Activated naive CD4-positive, alpha-beta T cell treated with anti-CD3 and anti-CD28 coated beads, Interleukin-2, amount 50 U/mL, for 72 hours (primary cell): ENCODE measurements at regions not wholly inside any gene's neighbourhood (a gene's known extent, or its start where the extent isn't known, plus 50 kb on each side); places are given as distances from the start of the nearest gene placed in this dataset.

Experiments used
- ATAC-seq, 2 donors: fragments of 150-1000 bp; cut with Tn5 transposase; 2 replicates each; pipeline ENCODE4 v1.10.0; 2021; ENCODE audit warnings: mild to moderate bottlenecking in 2 of 2, moderate library complexity in 2 of 2
- DNase-seq, 2 donors: peaks; one replicate each; pipeline ENCODE4 v3.0.0; 2021 to 2022; ENCODE audit warnings: low spot score in 2 of 2
- H3K27ac Mint-ChIP-seq, 2 donors: one replicate each; pipeline ENCODE4 v1.8.0; 2022; ENCODE audit warnings: mild to moderate bottlenecking in 2 of 2, mixed read lengths in 2 of 2
- H3K36me3 Mint-ChIP-seq, 2 donors: one replicate each; pipeline ENCODE4 v1.8.0; 2022; ENCODE audit warnings: mixed read lengths in 2 of 2
- H3K9me3 Mint-ChIP-seq, 2 donors: one replicate each; pipeline ENCODE4 v1.8.0; 2022; ENCODE audit warnings: mixed read lengths in 2 of 2

GRCh38 chr7:92994901-92995300 is 122.9 kb downstream of the SAMD9 start:
- ATAC-seq: no peak
- H3K9me3 Mint-ChIP-seq: no peaks in the 10 kb centered on the region
- DNase-seq: no peak
- no peak overlapping the region for H3K27ac Mint-ChIP-seq
- no peaks in the 10 kb centered on the region for H3K36me3 Mint-ChIP-seq

DNA sequence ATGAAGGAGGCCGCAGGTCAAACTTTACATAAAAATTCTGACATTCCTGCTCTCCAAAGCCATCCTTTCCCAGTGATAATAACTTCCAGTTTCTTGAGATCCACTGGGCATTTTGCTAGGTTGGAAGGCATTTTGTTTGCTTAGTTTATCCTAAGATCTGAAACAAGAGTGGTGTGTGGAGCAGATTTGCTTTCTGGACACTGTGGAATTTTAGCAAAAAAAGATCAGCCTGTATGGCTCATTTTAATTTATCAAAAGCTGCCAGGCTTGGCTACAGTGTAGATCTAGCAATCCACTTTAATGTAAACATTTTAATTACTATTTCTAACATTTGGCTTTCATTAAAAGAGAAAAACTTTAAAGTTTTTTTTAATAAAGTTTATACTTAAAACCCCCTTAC is 124.8 kb downstream of the SAMD9 start:
- DNase-seq (no peak), ATAC-seq (no peak)
- no peaks in the 10 kb centered on the region for H3K9me3 Mint-ChIP-seq
- H3K36me3 Mint-ChIP-seq: no peaks in the 10 kb centered on the region
- H3K27ac Mint-ChIP-seq: no peak overlapping the region

- Mint-ChIP-seq H3K36me3 (no peaks in the 10 kb centered on the region), H3K27ac (no peak overlapping the region), H3K9me3 (no peaks in the 10 kb centered on the region)
- ATAC-seq: no peak
- DNase-seq: no peak
Measured at GRCh38 chr7:92992483-92992882, 125.3 kb downstream of the SAMD9 start.

- Mint-ChIP-seq H3K9me3 (no peaks in the 10 kb centered on the region), H3K36me3 (no peaks in the 10 kb centered on the region), H3K27ac (no peak overlapping the region)
- no peak for ATAC-seq
- no peak for DNase-seq
Measured at GRCh38 chr7:92991190-92991589, 126.6 kb downstream of the SAMD9 start.

GRCh38 chr7:92988941-92989545 is 128.7 kb downstream of the SAMD9 start:
- DNase-seq (no peak), ATAC-seq (no peak)
- Mint-ChIP-seq H3K9me3 (no peaks in the 10 kb centered on the region), H3K36me3 (peaks cover 0 to 4% of the 10 kb centered on the region in 2 donors), H3K27ac (no peak overlapping the region)

GRCh38 chr7:92988051-92988450 is 129.7 kb downstream of the SAMD9 start:
- DNase-seq (no peak), ATAC-seq (no peak)
- no peaks in the 10 kb centered on the region for H3K9me3 Mint-ChIP-seq
- peaks cover 0 to 6% of the 10 kb centered on the region in 2 donors for H3K36me3 Mint-ChIP-seq
- H3K27ac Mint-ChIP-seq: no peak overlapping the region

DNA sequence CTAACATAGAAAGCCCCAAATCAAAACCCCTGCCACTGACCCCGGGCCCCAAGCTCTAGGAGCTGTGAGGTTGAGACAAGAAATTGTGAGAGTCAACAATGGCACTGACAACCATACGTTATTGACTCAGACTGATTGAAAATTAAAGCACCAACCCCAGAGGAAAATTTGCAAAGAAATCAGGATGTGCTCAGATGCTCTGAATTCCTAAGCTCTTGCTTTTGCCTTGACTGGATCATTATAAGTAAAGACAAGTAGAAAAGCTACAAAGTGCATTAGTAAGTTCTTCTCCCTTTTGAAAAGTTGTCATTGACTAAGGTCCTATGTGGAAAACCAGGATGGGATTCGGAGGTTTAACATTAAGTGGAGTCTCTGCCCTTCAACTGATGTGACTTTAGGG is 130.2 kb downstream of the SAMD9 start:
- Mint-ChIP-seq H3K9me3 (peaks cover 0 to under 1% of the 10 kb centered on the region in 2 donors), H3K36me3 (peaks cover 0 to 6% of the 10 kb centered on the region in 2 donors), H3K27ac (no peak overlapping the region)
- DNase-seq (no peak), ATAC-seq (no peak)

DNA sequence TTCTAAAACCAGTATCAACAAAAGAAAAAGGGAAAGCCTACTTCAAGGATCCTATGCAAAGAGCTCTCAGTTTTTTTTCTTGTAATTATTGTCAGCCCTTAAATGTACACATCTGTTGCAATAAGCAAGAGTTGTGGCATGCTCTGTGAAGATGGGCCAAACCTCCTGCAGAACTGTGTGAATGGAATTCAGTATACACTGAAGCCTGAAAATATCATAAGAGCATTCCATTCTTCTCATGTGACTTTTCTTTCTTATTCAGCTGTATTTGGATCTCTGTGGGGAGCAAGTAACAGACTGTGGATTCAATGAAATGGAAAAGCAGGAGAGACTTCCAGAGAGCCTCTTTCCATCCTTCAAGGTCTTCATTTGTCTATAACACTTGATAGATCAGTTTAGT is 130.7 kb downstream of the SAMD9 start:
- H3K36me3 Mint-ChIP-seq: peaks cover 0 to 6% of the 10 kb centered on the region in 2 donors
- no peak for DNase-seq

DNA sequence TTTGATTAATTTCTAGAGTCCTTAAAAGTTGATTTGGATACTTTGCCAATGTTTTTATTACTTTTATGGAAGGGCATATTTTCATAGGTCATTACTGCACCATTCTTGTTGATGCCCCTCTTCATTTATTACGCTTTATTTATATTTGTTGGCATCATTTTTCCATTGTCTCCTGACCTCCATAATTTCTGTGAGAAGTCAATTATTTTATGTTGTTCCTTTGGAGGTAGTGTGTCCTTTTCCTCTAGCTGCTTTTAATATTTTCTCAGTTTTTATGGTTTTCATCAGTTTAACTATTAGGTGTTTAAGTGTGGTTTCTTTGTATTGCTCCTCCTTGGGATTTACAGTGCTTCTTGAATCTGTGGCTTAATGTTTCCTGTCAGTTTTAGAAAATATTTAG is 134.9 kb downstream of the SAMD9 start:
- no peak for ATAC-seq
- Mint-ChIP-seq H3K27ac (no peak overlapping the region), H3K9me3 (peaks cover 11 to 28% of the 10 kb centered on the region in 2 donors), H3K36me3 (peaks cover 6 to 19% of the 10 kb centered on the region in 2 donors)
- DNase-seq: no peak

More for the DNA sequence above, 130.7 kb downstream of the SAMD9 start:
- Mint-ChIP-seq H3K9me3 (peaks cover 0 to 4% of the 10 kb centered on the region in 2 donors), H3K27ac (no peak overlapping the region)
- no peak for ATAC-seq

- Mint-ChIP-seq H3K36me3 (peaks cover 21 to 44% of the 10 kb centered on the region in 2 donors), H3K9me3 (peaks cover 30 to 46% of the 10 kb centered on the region in 2 donors), H3K27ac (no peak overlapping the region)
- ATAC-seq (no peak), DNase-seq (no peak)
Measured at GRCh38 chr7:92976931-92977330, 140.6 kb upstream of the CDK6 start.

DNA sequence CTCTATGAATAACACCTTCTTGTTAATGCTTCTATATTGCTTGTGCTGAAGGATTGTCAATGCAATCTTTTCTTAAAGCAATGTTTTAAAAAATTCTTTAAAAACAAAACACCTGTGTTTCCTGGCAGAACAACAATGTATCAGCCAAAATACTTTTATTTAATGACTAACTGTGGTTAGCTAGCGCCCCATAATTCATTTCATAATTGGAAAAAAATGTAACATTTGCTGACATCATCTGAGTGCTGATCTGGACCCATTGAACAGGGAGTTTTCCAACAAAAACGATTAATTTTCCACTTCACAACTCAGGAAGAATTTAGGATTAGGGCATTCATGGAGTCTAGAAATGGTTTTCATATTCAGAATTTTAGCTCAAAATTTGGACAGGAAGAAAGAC is 137.6 kb upstream of the CDK6 start:
- DNase-seq (no peak), ATAC-seq (no peak)
- peaks cover 26 to 29% of the 10 kb centered on the region in 2 donors for H3K9me3 Mint-ChIP-seq
- no peak overlapping the region for H3K27ac Mint-ChIP-seq
- peaks cover 16 to 48% of the 10 kb centered on the region in 2 donors for H3K36me3 Mint-ChIP-seq

DNA sequence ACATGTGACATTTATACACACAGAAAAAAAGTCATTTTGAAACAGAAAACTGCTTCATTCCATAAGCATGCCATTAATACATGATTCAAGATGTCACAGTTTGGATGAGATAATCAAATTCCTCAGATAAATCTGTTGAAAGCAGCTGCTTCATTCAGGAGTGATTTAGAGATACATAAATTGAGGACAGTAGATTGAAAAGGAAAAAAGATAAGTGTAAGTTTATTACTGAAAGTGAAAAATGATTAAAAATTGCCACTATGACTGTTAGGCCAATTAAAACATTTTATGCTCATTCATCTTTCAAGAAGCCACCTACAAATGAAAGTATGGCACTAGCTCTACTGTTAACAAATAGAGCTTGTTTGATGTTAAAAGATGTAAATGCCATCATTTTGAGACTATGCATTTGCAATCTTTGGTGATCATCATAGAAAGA is 136.9 kb upstream of the CDK6 start:
- Mint-ChIP-seq H3K27ac (no peak overlapping the region), H3K9me3 (peaks cover 19 to 23% of the 10 kb centered on the region in 2 donors), H3K36me3 (peaks cover 16 to 42% of the 10 kb centered on the region in 2 donors)
- ATAC-seq (peak in 1 of 2 donors; percentile 77), DNase-seq (no peak)

DNA sequence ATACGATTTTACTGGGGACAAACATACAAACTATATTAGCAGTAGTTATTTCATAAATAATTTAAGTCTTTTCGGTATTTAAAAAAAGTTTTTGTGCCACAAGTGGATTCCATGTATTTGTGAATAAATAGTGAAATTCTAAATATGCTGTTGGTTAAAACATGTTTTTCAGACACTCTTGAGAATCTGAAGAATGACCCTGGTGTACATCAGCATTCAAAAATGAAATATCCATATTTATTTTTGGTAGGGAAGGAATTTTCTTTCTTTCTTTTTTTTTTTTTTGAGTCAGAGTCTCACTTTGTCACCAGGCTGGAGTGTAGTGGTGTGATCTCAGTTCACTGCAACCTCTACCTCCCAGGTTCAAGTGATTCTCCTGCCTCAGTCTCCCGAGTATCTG is 136.1 kb upstream of the CDK6 start:
- Mint-ChIP-seq H3K36me3 (peaks cover 16 to 36% of the 10 kb centered on the region in 2 donors), H3K9me3 (peaks cover 14 to 18% of the 10 kb centered on the region in 2 donors), H3K27ac (no peak overlapping the region)

DNA sequence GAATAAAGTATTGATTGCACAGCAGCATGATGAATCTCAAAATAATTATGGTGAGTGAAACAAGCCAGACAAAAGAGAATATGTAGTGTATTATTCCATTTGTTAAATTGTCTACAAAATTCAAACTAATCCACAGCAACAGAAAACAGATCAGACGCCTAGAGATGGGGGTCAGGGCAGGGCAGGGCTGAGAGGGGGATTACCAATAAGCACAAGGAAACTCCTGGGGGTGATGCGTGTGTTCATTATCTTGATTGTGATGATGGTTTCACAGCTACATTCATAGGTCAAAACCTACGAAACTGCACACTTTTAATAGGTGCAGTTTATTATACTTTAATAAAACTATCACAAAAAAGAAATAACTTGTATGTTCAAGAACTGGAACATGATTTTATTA is 132.7 kb upstream of the CDK6 start:
- Mint-ChIP-seq H3K9me3 (no peaks in the 10 kb centered on the region), H3K27ac (no peak overlapping the region), H3K36me3 (peaks cover 0 to 11% of the 10 kb centered on the region in 2 donors)
- no peak for ATAC-seq
- DNase-seq: no peak

More for the DNA sequence above, 136.1 kb upstream of the CDK6 start:
- DNase-seq: no peak
- no peak for ATAC-seq

- DNase-seq: no peak
- peak in 1 of 2 donors; percentile 61 for ATAC-seq
- H3K9me3 Mint-ChIP-seq: no peaks in the 10 kb centered on the region
- H3K27ac Mint-ChIP-seq: no peak overlapping the region
- peaks cover 0 to 11% of the 10 kb centered on the region in 2 donors for H3K36me3 Mint-ChIP-seq
Measured at GRCh38 chr7:92968502-92968901, 132.1 kb upstream of the CDK6 start.

GRCh38 chr7:92967238-92967637 is 130.9 kb upstream of the CDK6 start:
- peaks cover 1 to 2% of the 10 kb centered on the region in 2 donors for H3K9me3 Mint-ChIP-seq
- peaks cover 0 to 12% of the 10 kb centered on the region in 2 donors for H3K36me3 Mint-ChIP-seq
- ATAC-seq (no peak), DNase-seq (no peak)
- H3K27ac Mint-ChIP-seq: no peak overlapping the region

DNA sequence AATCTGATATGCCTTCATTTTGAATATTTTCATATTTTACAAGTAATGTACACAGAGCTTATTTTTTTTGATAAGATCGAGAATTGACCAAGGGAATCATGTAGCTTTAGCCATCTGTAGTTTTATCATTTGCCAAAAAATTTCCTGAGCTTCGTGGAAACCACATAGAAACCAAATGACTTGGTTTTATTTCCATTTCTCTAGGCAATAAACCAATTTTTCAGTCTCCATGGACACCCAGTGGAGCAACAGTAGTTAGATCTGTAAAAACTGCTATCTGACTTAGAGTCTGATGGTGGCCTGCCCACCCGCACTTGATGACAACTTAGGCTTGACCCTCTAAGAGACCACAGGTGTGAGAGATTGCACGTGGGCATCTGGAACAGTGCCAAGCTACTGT is 127.8 kb upstream of the CDK6 start:
- no peak for ATAC-seq
- peaks cover 5 to 24% of the 10 kb centered on the region in 2 donors for H3K36me3 Mint-ChIP-seq
- H3K27ac Mint-ChIP-seq: no peak overlapping the region
- no peak for DNase-seq
- peaks cover 7 to 9% of the 10 kb centered on the region in 2 donors for H3K9me3 Mint-ChIP-seq

DNA sequence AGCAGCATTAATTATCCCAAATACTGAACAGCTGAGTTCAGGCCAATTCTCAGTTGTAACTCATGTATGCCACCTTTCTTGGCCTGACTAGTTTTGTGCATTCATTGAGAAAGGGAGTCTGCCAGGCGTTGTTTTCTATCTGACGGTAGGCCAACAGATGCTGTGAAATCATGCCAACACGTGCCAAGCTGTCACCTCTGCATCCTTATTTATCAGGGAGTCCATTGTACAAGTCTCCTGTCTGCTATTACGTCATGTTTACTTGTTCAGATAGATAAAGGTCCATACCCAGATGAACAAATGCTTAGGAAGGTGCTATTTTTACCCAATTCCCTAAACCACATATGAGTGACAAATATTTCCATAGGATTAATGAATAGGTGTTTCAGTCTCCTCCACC is 127.2 kb upstream of the CDK6 start:
- H3K36me3 Mint-ChIP-seq: peaks cover 6 to 29% of the 10 kb centered on the region in 2 donors
- peaks cover 7 to 11% of the 10 kb centered on the region in 2 donors for H3K9me3 Mint-ChIP-seq
- no peak for DNase-seq
- no peak overlapping the region for H3K27ac Mint-ChIP-seq
- ATAC-seq: no peak
